AG08395 (cell line): ENCODE measurements at regions not wholly inside any gene's neighbourhood (a gene's known extent, or its start where the extent isn't known, plus 50 kb on each side); places are given as distances from the start of the nearest gene placed in this dataset.
"Not testable (repeated sequence)": the region's sequence is repeated elsewhere in the genome, so short reads cannot be mapped to it uniquely, and the experiment has no call there.

Source experiments
- DNase-seq: peaks from one replicate; pipeline ENCODE4 v3.0.0; 2012; ENCODE audit warnings: mixed read lengths, low spot score

GRCh38 chr6:126667728-126668127, 327.8 kb downstream of the CENPW start:
- no peak for DNase-seq

GRCh38 chr6:126672649-126673048, 332.7 kb downstream of the CENPW start:
- peak; percentile 51 for DNase-seq

DNA sequence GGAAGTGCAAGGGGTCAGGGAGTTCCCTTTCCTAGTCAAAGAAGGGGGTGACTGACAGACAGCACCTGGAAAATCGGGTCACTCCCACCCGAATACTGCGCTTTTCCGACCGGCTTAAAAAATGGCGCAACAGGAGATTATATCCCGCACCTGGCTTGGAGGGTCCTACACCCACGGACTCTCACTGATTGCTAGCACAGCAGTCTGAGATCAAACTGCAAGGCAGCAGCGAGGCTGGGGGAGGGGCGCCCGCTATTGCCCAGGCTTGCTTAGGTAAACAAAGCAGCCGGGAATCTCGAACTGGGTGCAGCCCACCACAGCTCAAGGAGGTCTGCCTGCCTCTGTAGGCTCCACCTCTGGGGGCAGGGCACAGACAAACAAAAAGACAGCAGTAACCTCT, 333.8 kb downstream of the CENPW start:
- not testable (repeated sequence) for DNase-seq

DNA sequence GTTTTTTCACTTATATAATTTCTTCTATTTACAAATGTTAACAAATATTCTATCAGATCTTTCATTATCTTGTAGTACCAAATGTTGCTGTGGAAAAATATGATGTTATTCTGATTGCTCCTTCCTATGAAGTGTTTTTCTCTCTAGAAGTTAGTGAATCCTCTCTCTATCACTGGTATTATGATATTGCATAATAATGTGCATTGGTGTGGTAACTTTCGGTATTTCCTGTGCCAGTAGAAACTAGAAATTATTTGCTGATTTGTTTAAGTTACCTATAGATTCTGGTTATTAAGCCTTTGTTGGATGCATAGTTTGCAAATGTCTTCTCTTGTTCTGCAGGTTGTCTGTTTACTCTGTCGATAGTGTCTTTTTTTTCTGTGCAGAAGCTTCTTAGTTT, 342.5 kb downstream of the CENPW start:
- DNase-seq = peak; percentile 14

GRCh38 chr6:126685182-126685581, 345.3 kb downstream of the CENPW start:
- no peak for DNase-seq

- DNase-seq = peak; percentile 8
These were observed 357.2 kb downstream of the CENPW start for GRCh38 chr6:126696921-126697693.

DNA sequence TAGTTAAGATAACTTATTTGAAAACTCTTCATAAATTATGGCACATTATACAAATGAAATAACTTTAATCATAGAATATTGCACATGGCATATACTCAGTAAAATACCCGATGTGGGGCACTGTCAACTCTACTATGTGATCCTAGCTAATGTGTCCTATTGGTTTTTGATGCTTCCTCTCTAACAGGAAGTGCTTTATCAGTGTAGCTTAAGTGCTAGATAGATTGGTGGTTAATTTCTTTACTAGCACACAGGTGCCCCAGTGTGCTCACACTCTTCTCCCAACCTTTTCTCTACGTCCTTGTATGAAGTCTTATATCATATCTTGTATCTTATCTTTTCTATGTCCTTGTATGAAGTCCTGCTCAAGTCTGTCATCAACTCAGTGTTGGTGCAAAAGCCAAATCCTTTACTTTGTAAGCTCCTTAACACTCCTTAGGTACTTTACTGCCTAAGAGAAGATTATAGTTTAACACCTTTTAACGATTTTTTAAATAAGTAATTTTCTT, 358.9 kb downstream of the CENPW start:
- DNase-seq = no peak

- peak; percentile 3 for DNase-seq
These were observed 362.0 kb downstream of the CENPW start for GRCh38 chr6:126701676-126702560.

- peak; percentile 33 for DNase-seq
These were observed 376.1 kb downstream of the CENPW start for GRCh38 chr6:126716032-126716431.

- no peak for DNase-seq
These were observed 377.1 kb downstream of the CENPW start for GRCh38 chr6:126716826-126717509.

- no peak for DNase-seq
These were observed 378.8 kb downstream of the CENPW start for GRCh38 chr6:126718600-126719327.

DNA sequence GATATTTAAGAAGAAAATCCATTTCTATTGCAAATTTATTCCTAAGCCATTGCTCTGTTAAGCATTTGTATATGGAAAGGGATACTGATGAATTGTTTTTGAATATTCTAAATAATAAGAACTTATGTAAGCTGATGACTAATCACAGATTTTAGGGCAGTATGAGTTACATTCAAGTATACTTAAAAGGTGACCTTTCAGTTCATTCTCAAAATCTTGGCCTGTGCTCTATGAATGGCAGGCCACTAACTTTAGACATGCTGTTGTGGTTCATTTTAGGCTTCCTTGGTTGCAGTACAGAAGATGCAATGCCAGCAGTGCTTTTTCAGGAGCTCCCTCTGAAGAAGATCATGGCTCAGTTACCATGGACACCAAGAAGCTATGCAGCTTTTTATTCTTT, 380.4 kb downstream of the CENPW start:
- no peak for DNase-seq

DNA sequence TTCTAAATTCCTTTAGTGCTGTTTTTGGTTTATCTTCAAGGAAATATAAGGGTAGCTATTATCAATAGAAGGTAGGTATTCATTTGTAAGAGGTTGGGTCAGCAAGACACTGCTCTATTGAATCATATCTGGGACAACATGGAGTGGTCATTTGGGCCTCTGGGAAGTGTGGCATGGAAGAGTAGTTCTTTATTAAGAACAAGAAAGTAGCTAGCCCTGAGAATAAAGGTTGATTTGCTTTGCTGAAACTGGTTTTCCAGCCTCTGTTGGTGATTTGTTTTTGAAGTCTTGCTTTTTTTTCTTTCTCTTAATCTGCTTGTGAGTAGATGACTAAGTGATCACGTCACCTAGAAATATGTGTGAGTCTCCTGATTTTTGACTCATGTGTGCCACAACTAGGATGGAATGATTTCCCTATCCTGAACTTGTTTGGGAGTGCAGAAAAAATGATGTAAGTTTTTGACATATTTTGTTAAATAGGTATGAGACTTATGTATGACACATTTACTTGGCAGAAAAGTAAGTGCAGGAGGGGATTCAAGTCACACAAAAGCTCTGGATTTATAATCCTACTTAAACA, 381.8 kb downstream of the CENPW start:
- DNase-seq = peak; percentile 63

DNA sequence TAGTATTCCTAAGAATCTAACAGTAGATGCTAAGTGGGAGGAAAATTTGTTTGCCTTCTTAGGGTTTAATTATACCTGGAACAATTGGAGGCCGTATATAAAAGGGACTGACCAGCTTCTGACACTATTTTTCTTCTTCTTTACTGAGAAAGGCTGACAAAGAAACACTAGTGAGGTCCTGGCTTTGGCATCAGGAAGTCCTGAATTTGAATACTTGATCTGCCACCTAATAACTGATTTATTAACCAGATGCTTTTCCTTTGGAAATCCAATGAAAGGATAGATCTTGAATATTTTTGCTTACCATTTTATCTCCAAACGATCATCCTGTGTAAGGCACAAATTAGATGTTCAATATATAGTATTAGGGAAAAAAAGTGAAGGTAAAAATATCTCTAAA, 382.5 kb downstream of the CENPW start:
- DNase-seq = no peak

DNA sequence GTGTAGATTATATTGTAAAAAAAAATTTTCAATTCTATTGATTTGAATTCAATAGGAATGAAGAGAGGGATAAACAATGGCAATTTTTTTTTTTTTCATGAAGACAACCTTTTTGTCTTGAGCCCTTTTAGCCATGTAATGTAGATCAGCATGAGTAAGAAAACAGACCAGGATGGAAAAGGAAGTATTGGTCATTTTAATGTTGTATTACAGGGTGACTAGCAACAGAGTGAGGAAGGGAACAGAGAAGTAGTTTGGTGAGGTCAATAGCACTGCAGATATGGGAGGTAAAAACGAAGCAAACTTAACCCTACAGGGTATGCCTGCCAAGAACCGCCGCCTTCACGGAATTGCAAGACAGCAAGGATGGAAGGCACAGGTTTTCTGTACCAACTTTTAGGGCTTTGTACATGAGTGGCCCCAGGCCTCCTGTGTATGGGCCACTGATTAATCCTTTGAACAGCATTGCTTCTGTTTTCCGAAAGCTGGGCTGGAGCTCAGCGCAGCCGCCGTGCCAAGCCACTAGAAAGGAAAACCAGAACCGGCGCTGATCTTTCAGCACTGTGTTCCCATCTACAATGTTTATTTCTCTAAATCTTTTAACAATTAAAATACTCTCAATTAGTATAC, 383.7 kb downstream of the CENPW start:
- peak; percentile 21 for DNase-seq

DNA sequence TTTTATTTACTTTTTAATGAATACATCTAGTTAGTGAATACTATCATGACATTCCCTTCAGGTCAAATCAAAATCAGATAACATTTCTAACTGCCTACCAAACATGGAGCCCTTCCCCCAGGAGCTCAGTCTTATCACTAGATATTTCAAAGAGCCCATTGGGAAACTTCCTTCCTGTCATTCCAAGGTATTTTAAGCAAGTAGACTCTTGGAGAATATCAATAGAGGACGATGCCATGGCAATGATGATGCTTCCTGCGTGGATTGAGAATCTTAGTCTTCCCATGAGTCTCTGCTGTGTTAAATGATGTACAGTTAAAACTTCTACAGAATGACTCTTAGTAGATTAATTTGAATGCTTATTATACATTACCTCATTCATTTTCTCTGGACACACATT, 384.9 kb downstream of the CENPW start:
- no peak for DNase-seq

- DNase-seq = not testable (repeated sequence)
These were observed 386.5 kb downstream of the CENPW start for GRCh38 chr6:126726454-126726853.

DNA sequence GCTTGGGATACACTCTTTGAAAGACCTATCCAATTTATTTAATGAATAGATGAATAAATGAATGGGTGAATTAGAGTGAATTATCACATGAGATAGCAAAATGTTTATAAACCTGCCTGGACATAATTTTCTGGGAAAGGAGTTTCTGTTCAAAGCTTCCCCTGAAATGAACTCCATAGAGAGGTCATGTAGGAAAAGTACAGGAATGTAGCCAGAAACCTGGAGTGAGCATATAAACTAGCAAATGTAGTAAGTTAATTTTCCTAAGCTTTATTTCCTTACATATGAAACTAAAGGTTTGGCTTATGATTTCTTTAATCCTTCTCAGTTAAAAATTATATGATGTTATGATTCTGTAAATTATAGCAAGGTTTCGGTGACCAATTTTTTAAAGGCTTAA, 380.3 kb upstream of the RSPO3 start:
- no peak for DNase-seq

- DNase-seq = no peak
These were observed 379.8 kb upstream of the RSPO3 start for GRCh38 chr6:126738641-126739040.

DNA sequence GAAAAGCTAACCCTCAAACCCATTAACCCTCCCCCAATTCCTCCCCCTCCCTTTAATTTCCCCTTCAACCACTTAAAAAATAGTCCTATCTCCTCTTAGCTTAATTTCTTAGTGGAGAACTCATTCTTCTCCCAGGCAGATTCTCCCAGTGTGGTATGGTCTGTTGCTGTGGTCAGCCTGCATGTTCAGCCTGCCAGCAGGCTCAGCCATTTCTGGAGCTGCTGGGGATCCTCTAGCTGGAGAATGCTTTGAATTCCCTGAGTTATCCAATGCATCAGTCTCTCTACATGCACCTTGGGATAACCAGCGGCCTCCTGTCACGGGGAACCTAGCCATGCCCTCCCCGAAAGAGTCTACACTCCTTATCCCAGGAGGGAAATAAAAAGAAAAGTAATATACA, 375.4 kb upstream of the RSPO3 start:
- no peak for DNase-seq
